ENCODE measurements at regions not wholly inside any gene's neighbourhood (a gene's known extent, or its start where the extent isn't known, plus 50 kb on each side); places are given as distances from the start of the nearest gene placed in this dataset.

- no peak for DNase-seq
Observed at GRCh38 chr1:172895050-172895460, 155.7 kb downstream of the TNFSF18 start.

GRCh38 chr1:172895761-172896160, 155.0 kb downstream of the TNFSF18 start:
- no peak for DNase-seq

- DNase-seq: no peak
Observed at GRCh38 chr1:172897738-172898137, 153.0 kb downstream of the TNFSF18 start.

GRCh38 chr1:172898866-172899265, 151.9 kb downstream of the TNFSF18 start:
- DNase-seq: no peak

DNA sequence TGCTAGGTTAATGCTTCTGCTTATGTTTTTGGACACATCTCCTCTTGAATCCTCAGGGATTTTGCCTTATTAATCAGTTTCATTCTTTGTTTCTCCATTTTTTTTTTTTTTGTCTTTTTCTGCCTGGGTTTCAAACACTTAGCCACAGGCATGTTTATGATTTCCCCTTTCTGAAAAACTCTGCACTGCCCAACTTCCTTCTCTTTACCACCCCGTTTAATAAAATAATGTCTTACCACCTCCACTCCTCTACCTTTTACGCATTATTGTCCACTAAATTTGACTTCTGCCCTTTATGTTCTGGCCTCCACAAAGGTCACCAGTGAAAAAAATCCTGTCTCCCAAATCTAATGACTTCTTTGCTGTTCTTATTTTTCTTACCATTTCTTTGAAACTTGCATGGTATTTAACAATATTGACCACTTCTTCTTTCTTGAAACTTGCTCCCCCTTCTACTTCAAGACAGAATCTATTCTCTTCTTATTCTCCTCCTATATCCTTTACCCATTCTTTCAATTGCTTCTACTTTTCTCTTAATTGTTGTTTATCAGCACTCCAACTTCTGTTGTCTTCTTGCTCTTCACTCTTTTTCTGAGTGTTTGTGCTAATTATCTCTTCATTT, 150.3 kb downstream of the TNFSF18 start:
- no peak for DNase-seq

DNA sequence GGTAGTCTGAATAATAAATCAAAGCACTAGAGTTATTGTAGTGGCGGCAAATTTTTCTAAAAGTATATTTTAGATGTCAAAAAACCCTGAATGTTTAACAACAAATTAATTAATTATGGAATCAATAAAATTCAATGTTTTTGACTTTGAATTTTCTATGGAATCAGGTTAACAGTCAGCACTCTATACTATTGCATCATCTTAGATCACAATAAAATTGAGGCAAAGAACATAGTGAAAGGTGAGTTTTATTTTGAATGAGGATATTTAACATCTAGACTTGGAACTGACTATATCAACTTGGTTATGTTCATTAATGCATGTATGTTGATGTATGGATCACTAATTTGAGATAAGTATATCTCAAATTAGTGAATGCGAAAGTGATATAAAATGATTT, 148.5 kb downstream of the TNFSF18 start:
- no peak for DNase-seq

DNA sequence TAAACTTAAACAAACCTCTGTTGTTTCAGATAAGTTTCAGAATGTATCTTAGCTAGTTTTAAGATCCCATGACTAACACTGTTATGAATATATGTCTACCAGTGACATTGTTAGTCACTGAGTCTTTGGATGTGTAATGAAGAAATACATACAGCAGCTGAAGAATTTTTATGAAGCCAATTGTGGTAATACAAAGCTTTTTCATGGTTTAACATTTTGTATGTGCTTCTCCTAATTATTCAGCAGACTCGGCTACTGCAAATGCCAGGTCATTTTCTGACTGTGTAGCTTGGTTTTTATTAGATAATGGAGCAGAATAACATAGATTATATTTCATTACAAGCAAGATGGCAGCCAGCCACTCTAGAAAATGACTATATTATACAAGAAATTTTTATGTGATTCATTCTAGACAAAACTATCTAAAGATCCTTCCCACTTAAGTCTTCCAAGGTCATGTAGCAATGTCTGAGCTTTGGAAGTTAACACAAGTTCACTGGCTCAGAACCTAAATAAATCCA, 147.8 kb downstream of the TNFSF18 start:
- no peak for DNase-seq

- no peak for DNase-seq
Observed at GRCh38 chr1:172903581-172904220, 147.0 kb downstream of the TNFSF18 start.

DNA sequence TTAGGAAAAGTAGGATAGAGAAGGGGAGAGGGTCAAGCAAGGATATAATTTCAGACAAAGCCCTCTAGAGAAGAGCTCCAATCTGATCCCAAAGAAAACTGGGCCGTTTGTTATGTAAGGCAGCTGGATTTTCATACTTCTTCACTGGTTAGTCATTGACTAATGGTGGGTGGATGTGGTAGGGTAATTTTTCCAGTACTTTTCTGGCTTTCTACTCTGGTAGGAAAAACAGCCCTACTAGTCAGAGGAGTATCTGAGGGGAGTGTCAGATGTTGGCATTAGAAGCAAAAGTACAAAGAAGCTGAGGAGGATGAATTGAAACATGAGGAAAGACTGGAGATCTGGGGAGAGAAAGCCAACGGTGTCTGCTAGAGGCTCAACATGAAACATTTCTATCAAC, 145.3 kb downstream of the TNFSF18 start:
- DNase-seq: no peak

- no peak for DNase-seq
Observed at GRCh38 chr1:172906778-172907592, 143.8 kb downstream of the TNFSF18 start.

- no peak for DNase-seq
Observed at GRCh38 chr1:172907834-172908326, 142.9 kb downstream of the TNFSF18 start.

DNA sequence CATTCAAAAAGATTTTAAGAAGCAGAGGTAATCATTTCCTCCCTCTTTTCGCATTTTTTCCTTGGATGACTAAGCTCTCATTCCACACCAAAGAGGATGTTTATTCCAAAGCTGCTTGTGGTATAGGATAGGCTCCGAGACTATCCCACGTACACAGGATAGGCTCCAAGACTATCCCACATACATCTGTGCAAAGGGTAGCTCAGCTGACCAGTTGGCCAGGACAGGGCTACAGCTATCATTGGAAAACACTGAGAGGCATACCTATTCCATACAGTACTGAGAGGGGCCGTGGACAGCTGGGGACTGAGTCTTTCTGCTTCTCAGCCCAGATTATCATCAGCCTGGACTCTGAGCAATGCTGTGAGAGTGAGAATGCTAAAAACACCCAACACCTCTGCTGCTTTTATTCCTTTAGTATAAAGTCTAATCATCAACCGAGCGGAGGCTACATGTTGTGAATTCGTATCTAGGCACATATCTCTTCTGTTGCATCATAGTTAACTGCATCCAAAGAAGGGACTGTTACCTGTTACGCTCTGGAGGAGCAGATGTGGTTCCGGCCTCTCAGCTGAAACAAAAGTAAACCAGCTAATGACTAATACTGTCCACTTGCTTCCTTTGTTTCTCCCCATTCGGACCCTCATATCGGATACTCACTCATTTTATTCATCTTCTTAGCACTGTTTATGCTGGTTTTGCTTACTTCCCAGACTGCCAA, 141.0 kb downstream of the TNFSF18 start:
- DNase-seq: no peak

DNA sequence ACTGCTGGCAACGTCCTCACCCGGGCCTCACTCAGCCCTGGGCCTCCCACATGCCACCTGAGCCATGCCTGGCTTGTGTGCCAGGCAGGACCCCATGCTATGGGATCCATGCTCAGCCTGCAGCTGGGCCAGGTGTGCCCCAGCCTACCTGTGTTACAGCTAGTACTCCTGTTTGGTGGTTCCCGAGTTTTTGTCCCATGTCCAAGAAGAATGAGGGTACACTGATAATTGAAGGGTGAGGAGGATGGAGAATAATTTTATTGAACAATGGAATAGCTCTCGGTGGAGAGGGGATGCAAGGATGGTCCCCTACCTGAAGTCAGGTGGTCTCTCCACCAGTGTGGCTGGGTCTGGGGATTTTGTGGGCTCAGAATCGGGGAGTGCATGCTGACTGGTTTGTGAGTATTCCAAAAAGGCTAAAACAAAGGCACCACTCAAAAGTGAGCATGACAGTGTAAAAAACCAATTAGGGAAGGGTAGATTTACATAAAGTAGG, 137.9 kb downstream of the TNFSF18 start:
- no peak for DNase-seq

- DNase-seq: no peak
Observed at GRCh38 chr1:172914501-172915144, 136.1 kb downstream of the TNFSF18 start.

DNA sequence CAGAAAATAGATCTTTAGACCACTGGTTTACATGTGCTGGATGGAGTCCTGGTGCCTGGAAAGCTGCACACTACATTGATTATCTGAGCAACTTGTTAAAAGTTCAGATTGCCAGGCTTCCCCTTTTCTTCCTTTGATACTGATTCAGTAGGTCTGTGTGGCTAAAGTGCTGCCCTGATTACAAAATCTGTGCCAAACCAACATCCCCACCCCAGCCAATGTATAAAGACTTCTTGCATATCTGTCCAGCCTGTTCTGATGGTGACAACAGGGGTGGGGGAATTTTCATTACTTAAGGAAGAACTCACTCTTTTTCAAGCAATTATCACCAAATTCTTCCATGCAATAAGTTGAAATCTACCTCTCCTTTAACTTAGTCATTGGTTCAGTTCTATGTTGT, 135.5 kb downstream of the TNFSF18 start:
- no peak for DNase-seq

DNA sequence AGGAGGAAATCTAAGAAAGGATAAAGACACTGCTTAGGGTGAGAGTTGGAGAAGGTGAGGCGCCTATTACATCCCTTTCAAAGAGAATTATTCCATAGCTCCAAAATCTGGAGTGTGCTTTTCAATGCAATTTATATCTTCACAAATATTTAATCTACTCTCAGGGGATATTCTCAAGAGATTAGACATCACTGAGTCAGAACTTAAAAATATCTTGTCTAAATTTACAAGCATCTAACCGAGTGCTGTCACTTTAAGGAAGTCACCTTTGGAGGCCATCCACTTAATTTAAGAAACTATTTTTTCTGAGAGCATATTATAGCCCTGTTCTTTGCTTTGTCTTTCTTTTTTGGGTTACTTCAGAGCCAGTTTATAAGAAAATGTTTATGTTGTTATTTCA, 134.6 kb downstream of the TNFSF18 start:
- DNase-seq: no peak

GRCh38 chr1:172917972-172918371, 132.8 kb downstream of the TNFSF18 start:
- no peak for DNase-seq

- no peak for DNase-seq
Observed at GRCh38 chr1:172918478-172918877, 132.3 kb downstream of the TNFSF18 start.

GRCh38 chr1:172926070-172926469, 124.7 kb downstream of the TNFSF18 start:
- no peak for DNase-seq

GRCh38 chr1:172928412-172928811, 122.3 kb downstream of the TNFSF18 start:
- no peak for DNase-seq

GRCh38 chr1:172929006-172929405, 121.7 kb downstream of the TNFSF18 start:
- DNase-seq: no peak

- no peak for DNase-seq
Observed at GRCh38 chr1:172930142-172930541, 120.6 kb downstream of the TNFSF18 start.
